ENCODE measurements at regions not wholly inside any gene's neighbourhood (a gene's known extent, or its start where the extent isn't known, plus 50 kb on each side); places are given as distances from the start of the nearest gene placed in this dataset.

- H2BK20ac ChIP-seq (ENCODE audit: low read length), result no peak overlapping the region
- H4K20me1 ChIP-seq (replicated peaks in 1 of 2; ENCODE audit: control insufficient read depth in 1 of 2, insufficient read depth in 2 of 2, low read length in 2 of 2), result no peaks in the 10 kb centered on the region
- CTCF ChIA-PET (ENCODE audit: partially characterized antibody), result interaction anchor here (0.6 to 2.2 kb wide), 11 partner anchors 9 to 950 kb away, joined by 3 to 5 read pairs (median 3); no protein-coding TSS in a partner anchor
- no peak overlapping the region for H4K8ac ChIP-seq (ENCODE audit: extremely low read depth, insufficient read depth, low read length)
- no peaks in the 10 kb centered on the region; a peak in 1 of 7 replicates for H3K27me3 ChIP-seq (replicated peaks in 1 of 4; ENCODE audit: control insufficient read depth in 3 of 4, extremely low read depth in 1 of 4, insufficient read depth in 3 of 4, low read length in 3 of 4)
- H3K27ac ChIP-seq (ENCODE audit: low read depth, low read length), result no peak overlapping the region
- 70% methylated on average over 5 of the region's 5 CpGs; no CpG with 5 or more reads in 1 of the 2 experiments for WGBS, 2 experiments (ENCODE audit: extremely low coverage in 1 of 2, insufficient coverage in 1 of 2, insufficient read length in 1 of 2, insufficient replicate concordance in 2 of 2, low coverage in 1 of 2, low lambda C conversion rate in 2 of 2, missing lambda C conversion rate in 1 of 2)
- H4K91ac ChIP-seq (replicated peaks; ENCODE audit: insufficient read length, low read length), result no peak overlapping the region
- no peaks in the 10 kb centered on the region for H3K23me2 ChIP-seq (ENCODE audit: low read depth, low read length)
- DNase-seq (ENCODE audit: low read depth in 1 of 2, low spot score in 2 of 2) (no peak), FAIRE-seq (no peak)
- H3K4me2 ChIP-seq (ENCODE audit: insufficient read depth in 1 of 2, low read depth in 2 of 2, low read length in 2 of 2), result no peak overlapping the region
- no peak overlapping the region for H2BK12ac ChIP-seq (ENCODE audit: low read depth, low read length)
- H3K4me3 ChIP-seq (ENCODE audit: extremely low read depth in 1 of 4, insufficient read depth in 2 of 4, low read depth in 3 of 4, low read length in 4 of 4), result no peak overlapping the region
- H3K18ac ChIP-seq (ENCODE audit: extremely low read depth, low read length), result no peak overlapping the region
- H2AFZ ChIP-seq (ENCODE audit: low read length), result no peak overlapping the region
- H2BK15ac ChIP-seq (ENCODE audit: low read length), result no peak overlapping the region
- H4K5ac ChIP-seq (ENCODE audit: insufficient read length, low read depth, low read length), result no peak overlapping the region
- no peaks in the 10 kb centered on the region for H3K4me1 ChIP-seq (replicated peaks in 1 of 4; ENCODE audit: control insufficient read depth in 3 of 4, insufficient read depth in 4 of 4, low read length in 3 of 4)
- no peaks in the 10 kb centered on the region for H3K79me1 ChIP-seq (ENCODE audit: low read depth, low read length)
- TF ChIP-seq SAP30 (IDR thresholded peaks at IDR 0.05; ENCODE audit: insufficient read depth, insufficient replicate concordance, low read length), result no peak
- TF ChIP-seq POLR2A (IDR thresholded peaks at IDR 0.05; ENCODE audit: control extremely low read depth in 1 of 2, low read depth in 2 of 2, low read length in 2 of 2), result no peak
- no peak for TF ChIP-seq YY1 (IDR thresholded peaks at IDR 0.05; ENCODE audit: low read depth, low read length)
- no peak for TF ChIP-seq NANOG (IDR thresholded peaks at IDR 0.05; ENCODE audit: insufficient read depth, low read depth, low read length, poor library complexity, severe bottlenecking)
- no peak for TF ChIP-seq ASH2L (IDR thresholded peaks at IDR 0.05; ENCODE audit: low read length)
- no peak for TF ChIP-seq SP2 (IDR thresholded peaks at IDR 0.05; ENCODE audit: low read length)
- no peak for TF ChIP-seq ZNF274 (IDR thresholded peaks at IDR 0.05; ENCODE audit: borderline replicate concordance, extremely low read depth, low read length)
- TF ChIP-seq EP300 (IDR thresholded peaks at IDR 0.05; ENCODE audit: borderline replicate concordance in 1 of 2, low read depth in 2 of 2, low read length in 2 of 2), result no peak
- H3K9ac ChIP-seq (replicated peaks in 1 of 4; ENCODE audit: extremely low read depth in 1 of 4, low read depth in 3 of 4, low read length in 3 of 4), result no peak overlapping the region
- H3K4ac ChIP-seq (replicated peaks; ENCODE audit: insufficient read length, low read depth, low read length), result no peak overlapping the region
- H2AK5ac ChIP-seq (ENCODE audit: low read depth, low read length), result no peak overlapping the region
- H2BK5ac ChIP-seq (ENCODE audit: low read depth, low read length), result no peak overlapping the region
- H3K79me2 ChIP-seq (ENCODE audit: control insufficient read depth in 1 of 2, insufficient read depth in 2 of 2, low read length in 2 of 2), result no peaks in the 10 kb centered on the region
- POLR2A ChIA-PET (ENCODE audit: partially characterized antibody), result no interaction called here
- no peak overlapping the region for H3K23ac ChIP-seq (ENCODE audit: insufficient read length)
- no peak overlapping the region for H2BK120ac ChIP-seq (replicated peaks; ENCODE audit: low read depth, low read length)
- H3K14ac ChIP-seq (ENCODE audit: insufficient read length), result no peak overlapping the region
- H3K56ac ChIP-seq (replicated peaks; ENCODE audit: insufficient read length, low read depth, low read length), result no peak overlapping the region
- H3K36me3 ChIP-seq (ENCODE audit: control insufficient read depth in 2 of 4, insufficient read depth in 4 of 4, low read length in 3 of 4), result no peaks in the 10 kb centered on the region
- H3K9me3 ChIP-seq (ENCODE audit: insufficient read depth in 2 of 2, low read depth in 1 of 2, low read length in 1 of 2), result no peaks in the 10 kb centered on the region; a peak in 1 of 4 replicates
Observed at GRCh38 chr16:66168777-66169176, 197.7 kb upstream of the CDH5 start.

Data from H1 (cell line).